SK-N-MC (cell line): ENCODE measurements at regions not wholly inside any gene's neighbourhood (a gene's known extent, or its start where the extent isn't known, plus 50 kb on each side); places are given as distances from the start of the nearest gene placed in this dataset.

Source experiments
- EZH2 ChIP-seq: fragments of 200-600 bp; sonication (generic); IDR thresholded peaks from one replicate; pipeline ENCODE4 v1.6.1; 2017; ENCODE audit warnings: antibody characterized with exemption
- FOXP2 ChIP-seq: optimal IDR thresholded peaks from 2 replicates; pipeline ENCODE3; 2011; ENCODE audit warnings: mild to moderate bottlenecking, moderate library complexity; ENCODE audit not compliant: insufficient read depth; ENCODE audit errors: extremely low read length, control extremely low read depth
- POLR2AphosphoS5 ChIP-seq: IDR thresholded peaks from 2 replicates; pipeline ENCODE4 v1.6.1; 2012; ENCODE audit warnings: mild to moderate bottlenecking, low read depth, low read length, borderline replicate concordance

- TF ChIP-seq EZH2 (no peak), POLR2AphosphoS5 (no peak), FOXP2 (no peak)
Measured at GRCh38 chr4:163816494-163816893, 322.0 kb downstream of the TMA16 start.
